ENCODE measurements at regions not wholly inside any gene's neighbourhood (a gene's known extent, or its start where the extent isn't known, plus 50 kb on each side); places are given as distances from the start of the nearest gene placed in this dataset.

DNA sequence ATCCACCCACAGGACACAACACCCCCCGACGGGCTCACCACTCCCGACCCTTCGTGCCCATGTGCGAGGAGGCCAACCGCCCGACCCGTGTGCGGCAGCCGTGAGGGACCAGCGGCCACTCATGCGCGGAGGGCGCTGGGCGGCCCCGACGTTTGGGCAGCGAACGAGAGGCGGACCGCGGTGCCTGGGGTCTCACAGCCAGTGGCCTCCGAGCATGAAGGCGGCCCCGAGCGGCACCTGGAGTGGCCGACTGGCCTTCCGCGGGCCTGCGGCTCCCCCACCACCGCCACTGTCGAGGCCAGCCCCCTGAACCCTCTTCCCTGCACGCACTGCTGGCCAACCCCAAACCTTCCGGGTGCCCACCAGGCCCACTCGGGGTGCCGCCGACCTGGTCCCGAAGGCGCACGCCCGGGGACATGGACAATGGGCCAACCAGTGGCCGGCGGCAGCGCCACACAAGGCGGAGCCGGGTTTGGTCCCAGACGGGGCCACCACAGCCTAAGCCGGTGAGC, 4274.9 kb upstream of the OR11H1 start:
- TF ChIP-seq, protein P1, sequence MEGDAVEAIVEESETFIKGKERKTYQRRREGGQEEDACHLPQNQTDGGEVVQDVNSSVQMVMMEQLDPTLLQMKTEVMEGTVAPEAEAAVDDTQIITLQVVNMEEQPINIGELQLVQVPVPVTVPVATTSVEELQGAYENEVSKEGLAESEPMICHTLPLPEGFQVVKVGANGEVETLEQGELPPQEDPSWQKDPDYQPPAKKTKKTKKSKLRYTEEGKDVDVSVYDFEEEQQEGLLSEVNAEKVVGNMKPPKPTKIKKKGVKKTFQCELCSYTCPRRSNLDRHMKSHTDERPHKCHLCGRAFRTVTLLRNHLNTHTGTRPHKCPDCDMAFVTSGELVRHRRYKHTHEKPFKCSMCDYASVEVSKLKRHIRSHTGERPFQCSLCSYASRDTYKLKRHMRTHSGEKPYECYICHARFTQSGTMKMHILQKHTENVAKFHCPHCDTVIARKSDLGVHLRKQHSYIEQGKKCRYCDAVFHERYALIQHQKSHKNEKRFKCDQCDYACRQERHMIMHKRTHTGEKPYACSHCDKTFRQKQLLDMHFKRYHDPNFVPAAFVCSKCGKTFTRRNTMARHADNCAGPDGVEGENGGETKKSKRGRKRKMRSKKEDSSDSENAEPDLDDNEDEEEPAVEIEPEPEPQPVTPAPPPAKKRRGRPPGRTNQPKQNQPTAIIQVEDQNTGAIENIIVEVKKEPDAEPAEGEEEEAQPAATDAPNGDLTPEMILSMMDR (conservative IDR thresholded peaks at IDR 0.05) = no peak
- no peak for TF ChIP-seq EZH2 (IDR thresholded peaks at IDR 0.05; ENCODE audit: low read depth)
